Naive thymus-derived CD4-positive, alpha-beta T cell (primary cell): ENCODE measurements at regions not wholly inside any gene's neighbourhood (a gene's known extent, or its start where the extent isn't known, plus 50 kb on each side); places are given as distances from the start of the nearest gene placed in this dataset.

Experiments
- ATAC-seq: fragments of 150-1000 bp; cut with Tn5 transposase; 2 replicates; pipeline ENCODE4 v1.10.0; 2021; ENCODE audit warnings: mild to moderate bottlenecking, moderate library complexity
- CTCF ChIA-PET: fragments of 350-600 bp; sonication (Branson Sonifier 250); formaldehyde crosslinking; loops from one replicate; lab custom pipeline; 2021; ENCODE audit warnings: antibody characterized with exemption; lab: Charles Lee
- POLR2A ChIA-PET: fragments of 350-600 bp; sonication (Branson Sonifier 250); formaldehyde crosslinking; loops from one replicate; lab custom pipeline; 2021; ENCODE audit warnings: antibody characterized with exemption, inconsistent platforms; lab: Charles Lee
- DNase-seq, 9 donors: peaks; one replicate each; pipeline versions ENCODE4 v3.0.0 to v3.0.0-alpha.2; 2020 to 2022; ENCODE audit warnings: mixed read lengths in 1 of 9
- H3K27ac ChIP-seq: one replicate; pipeline ENCODE4 v1.7.0; 2013; ENCODE audit warnings: mild to moderate bottlenecking, low read depth, low read length, moderate library complexity
- H3K27me3 ChIP-seq, 2 donors: one replicate each; pipeline ENCODE4 v1.7.0; 2013; ENCODE audit warnings: low read length in 2 of 2, mild to moderate bottlenecking in 2 of 2, moderate library complexity in 2 of 2; ENCODE audit not compliant: control insufficient read depth in 2 of 2, insufficient read depth in 2 of 2
- H3K36me3 ChIP-seq, 3 experiments: 1 replicate in 2 of 3; 2 replicates in 1 of 3; pipeline ENCODE4 v1.7.0; 2013; ENCODE audit warnings: low read length in 3 of 3, mild to moderate bottlenecking in 3 of 3, moderate library complexity in 1 of 3; ENCODE audit not compliant: insufficient read depth in 3 of 3, control insufficient read depth in 2 of 3
- H3K4me1 ChIP-seq, 2 donors: one replicate each; pipeline ENCODE4 v1.7.0; 2013; ENCODE audit warnings: low read length in 2 of 2, mild to moderate bottlenecking in 2 of 2, moderate library complexity in 1 of 2; ENCODE audit not compliant: control insufficient read depth in 2 of 2, insufficient read depth in 2 of 2
- H3K4me3 ChIP-seq: 2 replicates; pipeline ENCODE4 v1.7.0; 2013; ENCODE audit warnings: mild to moderate bottlenecking, low read length
- H3K9me3 ChIP-seq, 3 experiments: 1 replicate in 2 of 3; 2 replicates in 1 of 3; pipeline ENCODE4 v1.7.0; 2013; ENCODE audit warnings: low read length in 3 of 3; ENCODE audit not compliant: control insufficient read depth in 2 of 3
- H3K27ac Mint-ChIP-seq, 9 donors: one replicate each; pipeline ENCODE4 v1.8.0; 2020 to 2022; ENCODE audit warnings: mixed read lengths in 9 of 9, mild to moderate bottlenecking in 8 of 9, moderate library complexity in 5 of 9, inconsistent platforms in 2 of 9
- H3K27me3 Mint-ChIP-seq, 5 donors: one replicate each; pipeline ENCODE4 v1.8.0; 2021 to 2022; ENCODE audit warnings: mixed read lengths in 5 of 5, mild to moderate bottlenecking in 1 of 5
- H3K36me3 Mint-ChIP-seq, 5 donors: one replicate each; pipeline ENCODE4 v1.8.0; 2020 to 2022; ENCODE audit warnings: mixed read lengths in 5 of 5, mild to moderate bottlenecking in 3 of 5, inconsistent platforms in 1 of 5
- H3K4me1 Mint-ChIP-seq, 7 donors: one replicate each; pipeline ENCODE4 v1.8.0; 2020 to 2022; ENCODE audit warnings: mixed read lengths in 7 of 7, mild to moderate bottlenecking in 3 of 7, inconsistent platforms in 1 of 7
- H3K4me3 Mint-ChIP-seq, 10 donors: one replicate each; pipeline ENCODE4 v1.8.0; 2020 to 2022; ENCODE audit warnings: mild to moderate bottlenecking in 10 of 10, mixed read lengths in 10 of 10, moderate library complexity in 6 of 10, inconsistent platforms in 2 of 10
- H3K9me3 Mint-ChIP-seq, 11 donors: one replicate each; pipeline ENCODE4 v1.8.0; 2020 to 2022; ENCODE audit warnings: mixed read lengths in 11 of 11, mild to moderate bottlenecking in 4 of 11, inconsistent platforms in 1 of 11, moderate library complexity in 1 of 11
- intact Hi-C, 2 donors: fragments of 100-400 bp; cut with micrococcal nuclease; formaldehyde crosslinking; loops; one replicate each; pipeline ENCODE4 v1.15.1; 2023

DNA sequence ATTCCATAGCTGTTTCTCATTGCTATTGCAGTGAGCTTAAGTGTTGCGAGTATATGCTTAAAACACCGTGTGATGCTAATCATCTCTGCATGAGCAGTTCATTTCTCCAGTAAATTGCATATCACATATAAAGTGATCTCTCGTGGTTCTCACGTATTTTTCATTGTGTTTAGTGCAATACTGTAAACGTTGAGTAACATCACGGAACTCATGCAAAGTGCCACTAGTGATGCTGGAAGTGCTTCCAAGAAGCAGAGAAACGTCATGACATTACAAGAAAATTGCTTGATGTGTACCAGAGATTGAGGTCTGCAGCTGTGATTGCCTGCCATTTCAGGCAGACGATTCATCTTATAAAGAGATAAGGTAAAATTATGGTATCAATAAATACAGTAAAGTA is 830.4 kb downstream of the GRIK2 start:
- DNase-seq (no peak), ATAC-seq (no peak)
- Mint-ChIP-seq H3K27ac (no peak overlapping the region), H3K27me3 (no peaks in the 10 kb centered on the region), H3K9me3 (peaks cover 0 to 25% (median 0%) of the 10 kb centered on the region in 11 donors), H3K4me3 (no peak overlapping the region), H3K4me1 (no peaks in the 10 kb centered on the region), H3K36me3 (no peaks in the 10 kb centered on the region)
- ChIA-PET CTCF (no interaction called here), POLR2A (no interaction called here)
- no peaks in the 10 kb centered on the region for H3K36me3 ChIP-seq
- no peaks in the 10 kb centered on the region for H3K9me3 ChIP-seq
- intact Hi-C loops = no loop called here
- H3K27me3 ChIP-seq = no peaks in the 10 kb centered on the region
- H3K4me3 ChIP-seq = no peak overlapping the region
- H3K4me1 ChIP-seq = no peaks in the 10 kb centered on the region
- H3K27ac ChIP-seq = no peak overlapping the region

DNA sequence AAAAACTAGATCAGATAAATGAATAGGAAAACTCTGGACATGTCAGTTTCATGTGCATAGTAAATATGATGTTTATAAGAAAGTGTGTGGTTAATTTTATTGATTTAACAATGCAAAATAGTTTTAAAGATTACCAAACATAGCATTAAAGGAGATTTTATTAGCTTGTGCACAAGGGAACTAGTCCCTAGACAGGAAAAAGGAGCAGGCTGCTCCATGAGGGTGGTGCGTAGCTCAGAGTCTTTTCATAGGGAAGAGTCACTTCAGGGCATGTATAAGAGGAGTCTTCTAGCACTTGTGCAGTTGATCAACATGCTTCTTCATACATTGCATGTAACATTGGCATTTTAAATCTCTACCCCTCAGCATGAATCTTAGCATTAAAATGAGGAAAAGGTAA is 835.8 kb downstream of the GRIK2 start:
- H3K36me3 ChIP-seq = no peaks in the 10 kb centered on the region
- CTCF ChIA-PET = no interaction called here
- Mint-ChIP-seq H3K36me3 (no peaks in the 10 kb centered on the region), H3K27me3 (no peaks in the 10 kb centered on the region), H3K27ac (no peak overlapping the region), H3K4me1 (no peaks in the 10 kb centered on the region), H3K4me3 (no peak overlapping the region), H3K9me3 (peaks cover 0 to 5% (median 0%) of the 10 kb centered on the region in 11 donors)
- POLR2A ChIA-PET = no interaction called here
- H3K9me3 ChIP-seq = no peaks in the 10 kb centered on the region
- H3K27me3 ChIP-seq = no peaks in the 10 kb centered on the region
- intact Hi-C loops = no loop called here
- H3K4me3 ChIP-seq = no peak overlapping the region
- no peaks in the 10 kb centered on the region for H3K4me1 ChIP-seq
- no peak overlapping the region for H3K27ac ChIP-seq
- ATAC-seq = no peak
- DNase-seq = no peak
